GM18867 (cell line): ENCODE measurements at regions not wholly inside any gene's neighbourhood (a gene's known extent, or its start where the extent isn't known, plus 50 kb on each side); places are given as distances from the start of the nearest gene placed in this dataset.
A peak's percentile ranks its signal among the peaks of the same experiment; 100 is the strongest.

Source experiments
- ATAC-seq: cut with Tn5 transposase; IDR thresholded peaks from one replicate; pipeline ENCODE4 v1.9.1; 2021; ENCODE audit warnings: mild to moderate bottlenecking, moderate library complexity; ENCODE audit not compliant: unreplicated experiment

DNA sequence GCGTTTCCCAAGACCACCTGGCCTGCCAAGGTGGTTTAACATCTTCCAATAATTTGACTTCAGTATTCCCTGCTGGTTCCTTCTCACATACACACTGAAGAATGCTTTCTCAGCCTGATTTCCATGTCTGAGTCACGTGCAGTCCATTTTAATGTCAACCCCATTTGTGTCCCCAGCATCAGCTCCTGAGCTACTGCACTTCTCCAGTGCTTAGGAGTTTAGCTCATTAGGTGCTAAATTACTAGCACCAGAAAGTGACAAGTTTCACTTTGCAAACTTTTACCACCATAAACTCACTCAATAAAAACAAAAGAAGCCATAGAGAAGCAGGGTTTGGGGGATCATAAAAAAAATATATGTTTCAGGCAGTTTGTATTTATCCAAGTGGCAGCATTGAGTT is 279.3 kb upstream of the SORCS1 start:
- no peak for ATAC-seq

DNA sequence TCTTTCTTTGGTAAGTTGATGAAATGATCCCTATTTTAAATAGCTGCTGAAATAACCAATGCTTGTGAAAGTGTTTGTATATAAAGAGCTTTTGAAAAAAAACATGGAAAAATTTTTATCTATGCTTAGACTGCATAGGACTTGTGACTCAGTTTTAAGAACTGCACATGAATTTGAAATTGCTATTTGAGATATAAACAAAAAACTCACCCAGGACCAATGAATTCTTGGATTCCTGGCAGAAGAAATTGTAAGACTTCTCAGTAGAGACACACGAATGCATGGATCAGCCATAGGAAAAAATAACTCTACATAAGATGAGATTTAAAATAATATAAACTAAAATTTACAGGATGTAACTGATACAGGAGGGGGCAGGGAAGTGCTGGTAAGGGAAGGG is 278.8 kb upstream of the SORCS1 start:
- no peak for ATAC-seq

DNA sequence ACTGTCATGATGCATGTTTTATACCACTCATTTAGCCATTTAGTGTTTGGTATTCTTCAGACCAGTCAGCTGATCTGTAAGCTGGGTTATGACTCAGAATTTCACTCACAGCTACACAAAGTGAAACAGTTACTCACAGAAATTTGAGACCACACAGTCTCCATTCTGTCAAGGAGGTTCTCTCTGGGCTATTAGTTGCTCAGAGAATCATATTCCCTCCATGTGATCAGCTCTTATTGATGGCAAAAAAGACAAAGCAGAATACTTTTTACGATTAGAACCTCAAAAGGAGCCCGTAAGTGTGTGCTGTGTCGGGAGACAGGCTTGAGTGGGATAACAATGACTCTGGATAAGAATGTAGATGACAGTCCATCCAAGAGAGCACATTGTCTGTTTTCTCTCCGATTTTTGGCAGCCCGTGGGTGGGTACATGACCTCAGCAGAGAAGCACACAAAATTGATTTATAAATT is 277.6 kb upstream of the SORCS1 start:
- ATAC-seq, result peak; percentile 99

DNA sequence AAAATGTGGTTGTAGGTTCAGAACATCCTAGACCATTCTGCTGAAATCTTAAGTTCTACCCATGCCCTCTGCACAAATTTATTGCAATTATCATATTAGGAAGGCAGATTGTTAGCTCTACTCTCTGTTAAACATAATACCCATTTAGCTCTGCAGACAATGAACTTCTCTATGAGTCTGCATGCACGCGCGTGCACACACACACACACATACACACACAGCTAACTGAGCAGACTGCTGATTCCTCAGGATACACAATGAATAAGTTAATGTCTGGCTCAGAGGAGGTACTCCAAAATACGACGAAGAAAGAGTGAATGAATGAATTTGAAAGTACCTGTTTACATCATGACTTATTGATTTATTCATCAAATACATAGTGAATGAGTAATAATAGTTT is 276.2 kb upstream of the SORCS1 start:
- ATAC-seq, result no peak

DNA sequence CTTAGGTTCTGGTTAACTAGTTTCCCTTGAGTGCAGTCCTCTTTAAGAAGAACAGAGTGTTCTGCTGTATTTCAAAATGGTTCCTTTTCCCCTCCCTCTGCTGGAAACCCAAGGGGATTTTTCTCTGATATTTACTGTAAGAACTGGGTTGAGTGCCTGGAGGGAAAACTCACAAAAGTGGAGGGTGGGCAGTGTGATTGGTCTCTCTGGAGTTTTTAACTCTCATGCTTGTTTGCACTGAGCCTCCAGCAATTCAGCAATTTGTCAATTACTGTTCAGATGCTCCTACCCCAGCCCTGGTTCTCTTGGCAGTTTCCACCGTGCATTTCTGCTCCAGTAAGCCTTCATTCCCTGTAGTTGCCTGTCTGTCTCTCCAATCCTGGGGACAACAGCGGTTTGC is 273.4 kb upstream of the SORCS1 start:
- ATAC-seq, result no peak

DNA sequence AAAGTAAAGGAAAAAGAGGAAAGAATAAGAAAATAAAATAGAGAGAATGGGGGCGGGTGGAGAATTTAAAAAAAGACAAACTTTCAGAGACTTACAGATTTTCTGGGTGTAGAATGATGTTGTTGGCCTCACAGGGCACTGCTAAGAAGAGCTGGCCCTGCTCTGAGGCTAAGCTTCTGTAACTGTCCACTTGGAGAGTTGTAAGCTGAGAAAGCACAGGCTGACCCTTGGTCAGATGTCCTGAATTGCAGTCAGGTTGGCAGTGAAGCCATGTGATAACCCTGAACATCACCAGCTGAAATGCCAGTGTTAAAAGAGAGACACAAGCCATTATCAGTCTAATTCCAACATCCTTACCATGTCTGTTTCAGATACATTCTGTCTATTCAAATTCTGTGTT is 272.1 kb upstream of the SORCS1 start:
- no peak for ATAC-seq

DNA sequence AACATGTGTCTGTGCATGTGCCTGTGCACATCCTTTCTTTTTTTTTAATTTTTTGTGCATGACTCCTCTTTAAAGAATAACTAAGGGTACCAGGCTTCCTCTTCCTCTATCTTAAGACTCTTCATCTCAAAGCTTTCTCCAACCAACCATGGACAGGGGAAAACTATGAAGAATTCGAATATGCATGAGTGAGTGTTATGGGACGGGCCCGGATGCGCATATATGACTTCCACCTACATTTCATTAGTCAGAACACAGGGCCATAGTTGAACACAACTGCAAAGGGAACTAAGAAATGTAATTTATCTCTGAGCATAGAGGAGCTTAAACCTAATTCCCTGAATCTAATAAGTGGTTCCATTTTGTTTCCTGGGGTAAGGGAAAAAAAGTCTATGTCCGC is 270.3 kb upstream of the SORCS1 start:
- no peak for ATAC-seq

DNA sequence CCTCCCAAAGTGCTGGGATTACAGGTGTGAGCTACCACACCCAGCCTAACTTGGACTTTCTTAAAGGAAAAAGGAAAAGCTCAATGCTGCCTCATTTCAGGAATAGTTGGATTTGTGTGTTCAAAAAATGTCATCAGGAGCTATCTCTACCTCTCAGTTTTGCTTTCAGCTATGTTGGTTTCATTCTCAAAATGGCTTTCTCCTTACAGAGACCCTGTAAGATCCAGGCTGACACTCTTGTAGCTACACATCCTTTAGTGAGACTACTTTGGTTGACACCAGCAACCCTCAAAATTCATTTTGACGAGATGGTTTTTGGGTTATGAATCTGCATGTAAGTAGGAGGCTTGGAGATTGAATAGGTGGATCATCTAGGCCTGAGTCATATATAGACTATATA is 269.7 kb upstream of the SORCS1 start:
- peak; percentile 66 for ATAC-seq

DNA sequence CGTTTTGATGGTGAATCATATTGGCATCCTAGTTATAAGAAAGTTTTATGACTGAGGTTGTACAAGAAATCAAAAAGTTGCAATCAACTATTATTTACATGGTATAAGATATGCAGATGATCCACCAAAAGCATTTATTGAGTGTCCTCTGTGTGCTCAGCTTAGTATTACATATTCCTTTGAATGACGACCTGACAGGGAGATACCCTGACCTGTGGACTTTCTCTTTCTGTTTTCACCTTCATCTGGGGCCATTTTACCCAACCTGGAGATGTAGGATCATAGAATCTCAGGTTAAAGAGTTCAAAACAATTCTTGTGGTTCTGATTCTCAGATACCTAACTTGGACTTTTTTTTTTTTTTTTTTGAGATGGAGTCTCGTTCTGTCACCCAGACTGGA is 269.1 kb upstream of the SORCS1 start:
- ATAC-seq, result peak; percentile 39

DNA sequence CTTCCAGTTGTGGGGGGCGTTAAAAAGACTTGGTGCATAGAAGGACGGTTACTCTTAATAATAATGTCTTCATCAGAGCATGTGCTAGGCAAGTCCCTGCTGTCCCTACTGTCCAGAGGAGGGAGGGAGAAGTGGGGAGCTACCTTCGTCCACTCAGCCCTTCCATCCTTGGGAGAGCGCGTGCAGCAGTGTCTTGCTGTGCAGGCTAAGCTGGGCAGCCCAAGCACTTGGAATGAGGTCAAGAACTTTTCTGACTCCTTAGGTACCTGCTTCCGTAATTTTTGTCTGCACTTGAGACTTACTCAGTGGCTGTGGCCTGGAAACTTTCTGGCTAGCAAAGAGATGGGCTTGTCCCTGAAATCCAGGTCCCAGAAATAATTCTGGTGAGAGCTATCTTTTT is 265.9 kb upstream of the SORCS1 start:
- no peak for ATAC-seq

DNA sequence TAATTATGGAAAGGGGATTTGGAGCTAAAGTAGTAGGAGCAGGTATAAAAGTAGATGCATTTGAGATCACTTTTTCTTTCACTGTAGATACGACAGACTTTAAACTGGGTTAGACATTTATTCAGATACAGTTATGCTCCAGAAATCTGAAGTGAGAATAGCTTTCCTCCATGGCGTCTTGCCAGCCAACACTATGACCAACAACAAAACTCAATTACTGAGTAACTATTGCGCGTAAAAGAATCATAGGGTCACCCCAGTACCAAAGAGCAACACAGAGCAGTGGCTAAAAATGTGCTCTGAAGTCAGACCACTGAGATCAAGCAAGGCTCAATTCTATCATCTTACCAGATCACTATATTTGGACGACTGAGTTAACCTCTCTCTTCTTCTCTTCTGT is 262.5 kb upstream of the SORCS1 start:
- ATAC-seq, result no peak

DNA sequence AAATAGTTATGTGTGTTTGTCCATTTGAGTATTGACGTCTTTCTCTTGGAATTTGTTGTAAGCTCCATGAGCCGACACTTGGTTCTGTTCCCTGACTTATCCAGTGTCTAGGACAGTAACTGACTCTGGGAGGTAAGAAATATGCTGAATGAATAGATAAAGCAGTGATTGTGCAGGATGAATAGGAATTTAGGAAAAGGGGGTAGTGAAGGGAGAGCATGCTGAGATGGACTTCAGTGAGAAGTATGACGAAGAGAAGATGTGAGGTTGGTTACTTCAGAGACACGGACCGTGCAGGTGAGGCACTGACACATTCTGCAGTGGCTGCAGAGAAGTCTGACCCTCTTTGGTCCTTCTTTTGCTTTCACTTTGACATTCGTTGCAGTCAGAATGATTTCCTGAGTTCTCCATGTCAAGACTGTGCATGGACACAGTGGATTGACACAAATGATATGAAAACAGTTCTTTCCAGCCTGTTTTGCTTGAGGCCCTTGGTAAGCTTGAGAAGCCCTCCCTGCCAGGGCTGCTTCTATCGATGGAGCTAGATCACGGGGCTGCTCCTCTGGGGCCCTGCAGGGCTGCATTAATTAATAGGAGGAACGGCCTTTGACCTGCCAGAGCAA is 261.5 kb upstream of the SORCS1 start:
- ATAC-seq, result peak; percentile 92

DNA sequence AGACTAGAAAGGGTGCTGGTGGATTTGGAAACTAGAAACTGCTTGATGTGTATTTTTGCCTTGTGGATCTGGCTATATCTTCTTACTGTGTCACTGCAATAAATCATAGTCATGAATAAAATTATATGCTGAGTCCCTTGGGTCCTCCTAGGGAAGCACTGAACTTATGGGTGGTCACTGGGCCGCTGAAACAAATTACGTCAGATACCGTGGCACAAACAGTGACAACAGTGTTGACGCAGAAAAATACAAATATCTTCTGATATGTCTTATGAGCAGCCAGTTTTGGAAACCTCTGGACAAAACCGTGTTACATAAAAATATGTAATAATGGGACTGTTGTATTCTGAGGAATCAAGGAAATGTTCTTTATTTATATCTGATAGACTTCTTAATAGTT is 260.1 kb upstream of the SORCS1 start:
- ATAC-seq, result no peak

DNA sequence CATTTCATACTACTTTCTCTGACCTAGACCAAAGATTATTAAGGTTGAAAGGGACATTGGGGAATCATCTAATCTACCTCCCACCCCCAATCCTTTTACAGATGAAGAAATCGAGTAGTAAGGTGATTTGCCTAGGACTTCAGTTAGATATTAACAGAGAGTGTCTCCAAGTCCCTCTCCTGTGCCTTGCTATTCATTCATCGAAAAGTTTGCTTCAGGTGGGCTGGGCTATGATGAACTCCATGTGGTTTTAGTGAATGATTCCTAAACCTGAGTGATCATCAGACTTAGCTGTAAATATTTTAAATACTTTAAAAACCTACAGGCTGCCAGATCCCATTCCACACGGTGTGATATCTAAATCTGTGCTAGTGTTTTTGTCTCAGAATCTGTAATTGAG is 259.4 kb upstream of the SORCS1 start:
- ATAC-seq, result no peak

DNA sequence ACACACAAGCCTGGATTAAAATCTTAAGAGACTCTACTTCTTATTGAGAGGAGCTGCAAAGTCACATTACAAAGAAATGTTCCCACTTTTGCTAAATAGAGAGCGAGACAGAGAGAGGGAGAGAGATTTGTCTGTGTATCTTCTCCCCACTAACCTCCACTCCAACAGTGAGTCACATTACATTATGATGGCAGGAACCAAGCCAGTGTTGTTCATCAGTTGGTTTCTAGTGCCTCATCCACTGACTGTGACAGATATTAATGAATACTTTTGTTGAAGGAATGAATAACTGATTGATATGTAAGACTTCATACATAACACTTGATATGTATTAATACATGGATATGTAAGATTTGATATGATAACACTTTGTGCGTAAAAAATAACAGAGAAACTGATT is 258.2 kb upstream of the SORCS1 start:
- no peak for ATAC-seq

DNA sequence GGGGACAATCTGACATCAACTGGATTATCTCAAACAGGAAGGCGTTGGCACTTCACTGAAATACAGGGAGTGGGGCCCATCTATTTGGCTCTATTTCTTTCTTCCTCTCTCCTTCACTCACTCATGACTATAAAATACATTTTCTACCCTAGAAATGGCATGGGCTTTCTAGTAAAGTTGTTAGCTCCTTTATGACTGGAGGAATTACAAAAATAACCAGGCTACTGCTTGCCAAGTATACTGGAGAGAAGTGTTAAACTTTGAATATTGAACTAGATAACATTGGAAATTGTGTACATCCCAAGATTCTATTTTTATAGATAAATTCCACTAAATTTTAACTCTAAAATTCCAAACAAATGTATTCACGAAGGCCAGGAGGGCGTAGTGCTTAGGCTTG is 255.7 kb upstream of the SORCS1 start:
- no peak for ATAC-seq

DNA sequence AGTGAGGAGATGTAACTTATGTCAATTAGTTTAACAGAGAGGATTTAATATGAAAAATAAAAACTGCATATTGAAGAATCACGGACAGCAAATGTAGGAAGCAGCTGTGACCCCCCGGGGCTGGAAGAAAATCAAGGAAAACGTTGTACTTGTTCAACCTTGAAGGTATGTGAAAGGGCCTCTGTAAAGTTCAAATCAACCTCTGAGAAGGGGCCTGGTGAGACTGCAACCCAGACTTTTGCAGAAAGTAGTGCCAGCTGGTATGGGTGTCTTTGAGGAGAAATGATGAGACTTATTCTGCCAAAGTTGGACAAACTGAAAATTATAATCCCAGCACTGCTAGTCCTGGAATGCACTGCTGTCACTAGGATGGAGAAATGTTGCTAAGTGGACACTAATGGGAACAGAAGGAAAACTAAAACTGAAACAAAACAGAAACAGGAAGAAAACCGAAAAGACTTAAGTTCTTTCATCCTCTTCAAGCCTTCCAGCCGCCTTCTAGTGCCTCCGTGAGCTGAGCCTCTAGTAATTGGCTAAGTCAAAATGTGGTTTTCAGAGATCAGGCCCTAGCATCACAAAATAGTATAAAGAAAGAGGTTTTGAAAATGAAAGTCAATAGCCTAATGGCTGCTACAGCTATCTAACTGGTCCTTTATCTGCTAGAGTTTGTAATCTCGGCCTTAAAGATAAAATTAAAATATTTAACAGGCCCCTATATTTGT is 253.7 kb upstream of the SORCS1 start:
- ATAC-seq, result peak; percentile 92

DNA sequence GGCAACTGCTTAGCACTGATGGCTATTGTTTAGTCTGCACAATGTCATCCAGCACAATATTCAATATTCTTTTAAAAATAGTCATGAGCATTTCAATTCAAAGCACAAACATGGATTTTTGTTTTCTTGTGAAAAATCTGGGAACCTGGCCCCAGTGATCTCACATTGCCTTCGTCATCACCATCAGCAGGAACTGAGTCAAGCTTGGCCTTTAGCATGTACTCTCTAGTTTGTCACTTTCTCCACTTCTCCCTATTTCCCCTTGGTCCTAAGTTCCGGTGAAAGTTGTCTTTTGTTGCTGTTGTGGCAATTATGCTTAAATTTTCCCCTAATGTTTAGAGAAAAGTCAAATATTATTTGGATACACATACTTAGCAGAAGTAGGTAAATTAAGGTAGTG is 252.9 kb upstream of the SORCS1 start:
- no peak for ATAC-seq

DNA sequence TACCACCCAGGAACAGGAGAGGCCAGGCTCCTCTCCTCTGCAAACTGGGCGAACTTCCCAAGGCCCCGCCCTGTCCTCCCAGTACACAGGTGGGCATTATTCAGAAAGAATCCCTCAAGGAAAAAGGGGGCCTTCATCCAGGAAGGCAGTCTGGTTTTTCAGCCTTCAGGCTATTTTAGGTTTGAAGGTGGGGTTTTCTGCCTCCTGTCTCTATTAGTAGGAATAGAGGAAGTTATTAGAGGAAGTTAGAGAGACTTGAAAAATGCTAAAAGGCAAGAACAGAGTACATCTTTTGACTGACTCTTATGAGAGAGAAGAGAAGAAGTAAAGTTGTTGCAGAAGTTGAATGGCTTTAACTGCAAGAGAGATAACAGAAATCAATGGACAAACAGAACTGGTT is 250.9 kb upstream of the SORCS1 start:
- ATAC-seq, result peak; percentile 47

DNA sequence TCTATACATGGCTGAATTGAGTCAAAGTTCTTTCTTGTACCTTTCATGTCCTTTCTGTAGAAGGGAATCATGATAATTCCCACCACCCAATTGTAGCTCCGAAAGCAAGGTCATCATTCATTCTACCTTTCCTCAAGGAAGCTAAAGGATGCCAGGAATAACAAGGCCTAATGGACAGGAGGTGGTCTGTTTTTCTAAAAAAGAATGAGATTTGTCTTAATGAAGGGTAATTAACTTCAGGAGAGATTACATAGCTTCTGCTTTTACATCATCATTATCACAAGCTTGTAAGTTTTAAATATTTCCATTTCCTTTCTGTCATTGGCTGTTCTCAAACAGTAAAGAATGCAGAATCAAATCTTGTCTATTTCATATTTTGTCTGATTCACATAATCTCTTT is 249.5 kb upstream of the SORCS1 start:
- ATAC-seq, result no peak

DNA sequence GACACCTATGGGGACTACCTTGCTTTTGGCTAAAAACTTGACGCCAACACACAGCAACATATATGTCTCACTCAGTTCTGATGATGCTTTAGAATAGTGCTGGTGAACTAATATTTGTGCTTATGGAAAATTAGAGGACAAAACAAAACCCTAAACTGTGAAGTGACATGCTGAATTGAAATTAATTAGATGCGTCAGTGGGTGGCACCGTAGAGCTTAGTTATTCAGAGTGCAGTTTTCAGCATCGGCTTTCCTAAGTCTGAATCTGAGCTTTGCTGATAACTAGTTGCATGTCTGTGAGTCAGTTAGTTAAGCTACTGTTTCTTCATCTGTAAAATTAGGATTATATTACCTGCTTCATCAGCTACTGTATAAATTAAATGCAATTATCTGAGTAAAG is 245.0 kb upstream of the SORCS1 start:
- ATAC-seq, result peak; percentile 78

DNA sequence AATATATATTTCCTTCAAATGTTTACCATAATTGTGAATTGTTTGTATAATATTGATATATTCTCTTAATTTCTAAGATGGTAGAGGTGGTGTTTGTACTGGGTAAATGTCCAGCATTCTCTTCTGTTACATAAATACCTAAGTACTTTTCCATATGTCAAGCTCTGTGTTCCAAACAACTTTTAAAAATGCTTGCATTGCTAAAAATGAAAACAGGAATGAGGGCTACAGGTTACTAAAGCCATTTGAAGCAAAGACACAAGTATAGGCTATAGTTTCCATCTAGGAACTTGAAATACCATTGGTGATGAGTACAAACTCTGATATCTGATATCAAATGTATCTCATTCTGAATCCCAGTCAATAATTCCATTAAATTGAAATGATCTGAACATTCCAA is 233.6 kb upstream of the SORCS1 start:
- no peak for ATAC-seq

DNA sequence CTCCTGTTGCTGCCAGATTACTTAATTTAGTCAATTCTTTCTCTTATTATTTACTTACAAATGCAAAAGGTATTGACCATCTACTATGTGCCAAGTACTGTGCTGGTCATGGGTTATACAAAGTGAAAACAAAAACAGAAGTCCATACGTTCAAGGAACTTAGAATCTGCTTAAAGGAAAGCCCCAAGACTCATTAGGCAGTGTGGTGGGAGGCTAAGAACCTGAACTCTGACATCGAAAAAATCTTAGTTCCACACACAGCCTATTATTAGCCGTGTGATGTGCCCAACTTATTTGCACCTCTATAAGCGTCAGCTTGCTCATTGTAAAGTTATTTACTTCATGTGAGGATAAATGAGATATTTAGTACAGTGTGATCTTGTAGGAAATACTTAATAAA is 227.4 kb upstream of the SORCS1 start:
- ATAC-seq, result peak; percentile 58
